GM18870 (cell line): ENCODE measurements at regions not wholly inside any gene's neighbourhood (a gene's known extent, or its start where the extent isn't known, plus 50 kb on each side); places are given as distances from the start of the nearest gene placed in this dataset.

Source experiments
- ATAC-seq: cut with Tn5 transposase; IDR thresholded peaks from one replicate; pipeline ENCODE4 v1.9.1; 2021; ENCODE audit warnings: moderate library complexity; ENCODE audit not compliant: unreplicated experiment

DNA sequence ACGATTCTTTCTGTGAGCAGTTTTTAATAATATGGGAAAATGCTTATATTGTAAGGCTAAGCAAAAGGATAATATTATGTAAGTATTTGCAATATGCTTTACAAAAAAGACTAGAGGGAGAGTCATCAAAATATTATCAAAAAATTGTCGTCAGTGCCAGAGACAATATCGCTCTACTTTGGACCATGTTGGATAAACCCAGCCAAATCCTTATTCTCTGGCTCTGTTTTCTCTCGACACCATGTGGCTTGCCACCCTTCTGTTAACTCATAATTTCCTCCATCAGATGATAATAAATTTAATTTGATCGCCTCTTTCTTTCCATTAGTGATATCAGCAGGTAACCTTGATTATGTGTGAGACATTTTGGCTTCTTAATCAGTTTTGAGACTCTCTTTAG, 129.9 kb downstream of the CDC42EP3 start:
- ATAC-seq, result no peak

DNA sequence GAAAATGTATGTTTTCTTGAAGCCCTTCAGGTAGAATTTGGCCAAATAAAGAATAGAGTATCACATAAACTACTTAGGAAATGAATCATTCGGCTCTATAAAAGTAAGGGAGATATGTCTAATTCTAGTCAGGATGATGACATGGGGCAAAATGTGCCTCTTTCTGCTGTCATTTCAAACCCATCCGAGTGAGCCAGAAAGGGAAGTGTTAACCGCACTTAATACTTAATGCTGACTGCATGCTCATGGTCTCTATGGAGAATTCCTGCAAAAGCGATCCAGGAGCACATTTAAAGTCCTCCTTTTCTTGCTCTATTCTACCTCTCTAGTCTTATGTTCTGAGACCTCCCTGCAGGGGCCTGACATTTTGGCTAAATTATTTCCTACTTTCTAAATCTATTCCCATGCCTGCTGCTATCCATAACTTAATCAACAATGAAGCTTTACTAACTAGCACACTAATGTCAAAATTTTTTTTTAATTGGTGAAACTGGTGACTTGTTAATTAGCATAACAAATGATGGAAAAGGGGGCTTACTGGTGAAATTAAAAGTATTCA, 127.4 kb downstream of the CDC42EP3 start:
- no peak for ATAC-seq

DNA sequence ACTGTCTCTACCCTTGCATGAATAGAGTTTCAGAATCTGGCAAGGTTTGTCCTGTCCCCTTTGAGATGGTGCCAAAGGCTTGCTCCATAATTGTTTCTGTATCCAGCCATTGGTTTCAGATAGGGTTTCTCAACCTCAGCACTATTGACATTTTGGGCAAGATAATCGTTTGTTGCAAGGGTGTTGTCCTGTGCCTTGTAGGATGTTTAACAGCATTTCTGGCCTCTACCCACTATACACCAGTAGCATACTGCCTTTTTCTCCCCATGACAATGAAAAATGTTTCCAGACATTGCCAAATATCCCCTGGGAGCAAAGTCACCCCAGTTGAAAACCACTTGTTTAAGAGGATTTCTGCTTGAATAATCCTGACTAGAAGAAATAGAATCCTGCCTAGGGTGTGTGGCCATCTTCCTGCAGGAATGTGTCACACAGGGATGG, 126.8 kb downstream of the CDC42EP3 start:
- ATAC-seq, result no peak

DNA sequence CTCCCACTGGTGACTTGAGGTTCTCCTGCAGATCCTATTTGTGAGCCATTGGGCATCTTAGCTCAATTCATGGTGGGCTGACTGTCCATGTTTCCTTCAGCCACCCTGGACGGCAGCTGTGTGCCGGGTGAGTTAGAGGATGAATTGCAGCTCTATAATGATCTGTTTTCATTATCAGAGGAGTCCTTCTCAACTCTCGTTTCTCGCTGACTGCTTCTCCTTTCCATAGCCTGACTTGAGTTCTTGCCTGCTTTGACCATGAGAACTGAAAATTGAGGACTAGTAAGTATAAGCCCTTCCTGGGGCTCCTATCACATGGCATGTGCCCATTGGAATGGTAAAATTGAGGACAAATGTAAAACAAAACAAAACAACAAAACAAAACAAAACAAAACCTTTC, 121.8 kb downstream of the CDC42EP3 start:
- ATAC-seq, result no peak

- ATAC-seq, result no peak
These were observed 121.3 kb downstream of the CDC42EP3 start for GRCh38 chr2:37550190-37550589.

- no peak for ATAC-seq
These were observed 119.7 kb downstream of the CDC42EP3 start for GRCh38 chr2:37551783-37552182.

DNA sequence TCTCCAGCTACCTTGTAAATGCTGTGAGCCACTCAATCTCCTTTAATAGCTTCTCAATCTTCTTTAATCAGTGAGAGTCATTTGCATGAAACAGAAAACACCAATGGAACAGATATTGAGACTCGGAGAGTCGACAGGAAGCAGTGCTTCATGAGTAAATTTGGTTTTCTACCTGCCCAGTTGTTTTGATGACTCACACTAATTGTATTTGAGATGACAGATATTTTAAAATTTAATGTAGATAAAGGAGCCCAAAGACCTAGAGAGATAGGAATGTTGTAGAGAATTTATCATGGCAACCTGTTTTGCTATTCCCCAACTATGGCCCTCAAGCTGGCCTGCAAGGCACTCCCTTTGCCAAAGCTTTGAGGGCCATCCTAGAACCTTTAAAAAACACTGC, 119.1 kb downstream of the CDC42EP3 start:
- no peak for ATAC-seq

DNA sequence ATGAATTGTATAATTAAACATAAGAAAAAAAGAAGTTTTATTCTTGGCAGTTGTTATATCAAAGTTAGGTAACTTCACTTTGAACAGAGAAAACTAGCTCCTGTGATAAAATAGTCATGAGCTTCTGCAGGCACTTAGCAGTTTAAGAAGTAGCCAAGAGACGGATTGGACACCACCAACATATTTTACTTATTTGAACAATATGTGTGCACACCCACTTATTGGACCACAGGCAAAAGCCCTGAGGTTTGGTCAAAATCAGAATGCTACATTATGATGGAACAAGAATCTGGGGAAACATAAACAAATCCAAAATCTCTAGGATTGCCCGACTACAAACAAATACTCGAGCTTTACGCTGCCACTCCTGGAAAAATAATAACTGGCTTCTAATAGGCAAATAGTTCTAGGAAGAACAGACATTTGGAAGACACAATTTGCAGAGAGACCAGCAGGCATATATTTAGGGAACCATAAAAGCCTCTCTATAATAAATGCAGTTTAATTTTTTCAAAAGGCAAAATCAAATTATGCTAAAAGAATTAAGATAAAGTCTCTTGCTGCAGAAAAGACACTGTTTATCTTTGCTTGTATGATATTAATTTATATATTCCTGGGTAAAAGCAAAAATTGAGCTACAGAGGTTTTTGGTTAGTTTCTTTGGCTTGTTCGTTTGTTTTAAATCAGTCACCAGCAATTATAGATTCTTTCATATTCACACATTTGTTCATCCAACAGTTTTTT, 117.9 kb downstream of the CDC42EP3 start:
- no peak for ATAC-seq

DNA sequence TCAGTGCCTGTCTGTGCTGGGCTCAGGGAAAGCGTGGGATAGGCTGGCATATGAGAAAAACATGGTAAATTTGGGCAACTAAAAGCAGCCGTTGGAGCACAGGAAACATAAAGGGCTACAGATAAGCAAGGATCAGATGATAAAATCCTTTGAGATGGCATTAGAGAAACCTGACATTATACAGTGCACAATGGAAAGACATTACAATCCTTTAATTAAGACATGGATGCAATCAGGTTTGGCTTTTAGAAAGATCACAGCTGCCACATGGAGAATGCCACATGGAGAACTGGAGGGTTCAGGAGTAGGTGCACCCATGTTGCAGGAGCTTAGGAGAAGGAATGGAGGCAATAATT, 117.3 kb downstream of the CDC42EP3 start:
- ATAC-seq, result no peak

GRCh38 chr2:37554687-37555086, 116.8 kb downstream of the CDC42EP3 start:
- ATAC-seq, result no peak

- ATAC-seq, result no peak
These were observed 116.0 kb downstream of the CDC42EP3 start for GRCh38 chr2:37555457-37555856.

DNA sequence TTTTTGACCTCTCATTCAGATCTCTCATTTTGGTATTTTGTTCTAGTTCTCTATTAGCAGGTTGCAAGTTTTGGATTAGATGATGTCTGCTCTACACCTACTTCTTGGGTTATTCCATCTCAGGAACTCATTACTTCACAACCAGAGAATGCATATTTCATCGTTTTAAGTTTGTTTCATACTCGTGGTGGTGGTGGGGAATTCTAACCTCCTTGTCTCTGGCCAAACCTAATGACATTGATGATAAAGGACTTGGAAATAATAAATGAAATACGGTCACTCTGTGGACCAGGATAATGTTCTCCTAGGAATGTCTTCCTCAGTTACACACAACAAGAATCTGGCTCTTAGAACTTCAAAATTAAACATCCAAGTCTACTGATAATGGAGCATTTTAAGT, 115.2 kb downstream of the CDC42EP3 start:
- ATAC-seq, result no peak

- peak; percentile 42 for ATAC-seq
These were observed 112.8 kb downstream of the CDC42EP3 start for GRCh38 chr2:37558623-37559022.

GRCh38 chr2:37560241-37560848, 111.1 kb downstream of the CDC42EP3 start:
- ATAC-seq, result no peak

- ATAC-seq, result no peak
These were observed 110.4 kb downstream of the CDC42EP3 start for GRCh38 chr2:37560863-37561614.

GRCh38 chr2:37561615-37562569, 109.5 kb downstream of the CDC42EP3 start:
- ATAC-seq, result peak; percentile 82

- ATAC-seq, result no peak
These were observed 107.9 kb downstream of the CDC42EP3 start for GRCh38 chr2:37563375-37564015.

DNA sequence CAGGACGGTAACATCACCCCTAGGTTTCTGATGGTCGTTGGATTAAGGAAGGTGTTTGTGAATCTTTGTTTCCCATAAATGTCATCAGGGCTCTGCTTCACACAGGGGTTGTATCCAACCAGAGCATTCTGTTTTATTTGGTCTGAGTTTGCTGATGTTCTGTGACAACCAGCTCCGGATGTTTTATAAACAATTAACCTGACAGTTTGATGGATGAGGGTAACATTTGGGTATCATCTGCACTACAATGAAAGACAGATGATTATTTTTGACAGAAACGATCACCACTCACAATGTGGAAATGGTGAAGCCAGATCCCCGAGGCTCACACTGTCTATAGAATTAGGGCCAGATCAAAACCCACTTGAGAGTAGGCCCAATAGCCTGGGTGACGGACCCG, 107.1 kb downstream of the CDC42EP3 start:
- no peak for ATAC-seq

DNA sequence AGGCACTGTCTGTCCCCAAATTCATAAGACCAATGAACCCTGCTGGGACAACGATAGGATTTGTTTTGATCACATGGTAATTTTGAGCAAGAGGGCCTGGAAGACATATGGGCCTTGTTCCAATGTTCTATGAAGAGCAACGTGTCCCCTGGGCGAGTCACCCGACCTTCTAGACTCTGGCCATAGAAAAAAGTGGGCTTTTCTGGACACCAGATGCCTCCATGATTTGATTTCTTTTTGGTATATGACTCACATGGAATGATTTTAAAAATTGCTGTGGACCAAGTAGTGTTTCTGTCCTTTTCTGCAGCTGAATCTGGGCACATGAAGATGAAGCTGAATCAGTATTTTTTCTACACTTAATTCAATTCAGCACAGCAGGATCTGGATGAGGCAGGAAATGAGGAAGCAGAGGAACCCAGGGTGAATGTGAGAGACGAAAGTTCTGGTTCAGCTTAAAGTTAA, 104.9 kb downstream of the CDC42EP3 start:
- no peak for ATAC-seq

GRCh38 chr2:37568565-37568964, 102.9 kb downstream of the CDC42EP3 start:
- ATAC-seq, result no peak
